GM12878 (cell line): ENCODE measurements at regions not wholly inside any gene's neighbourhood (a gene's known extent, or its start where the extent isn't known, plus 50 kb on each side); places are given as distances from the start of the nearest gene placed in this dataset.

ENCODE experiments used
- ATAC-seq: fragments of 200-7000 bp; cut with Tn5 transposase; 3 replicates; pipeline ENCODE4 v1.9.1; 2020; ENCODE audit warnings: mild to moderate bottlenecking, moderate library complexity
- BruUV-seq: library from RNA; stranded (reverse); fragments of 400-500 nt; replicated peaks from 2 replicates; lab custom pipeline; 2021; lab: Mats Ljungman, UMichigan
- CTCF ChIA-PET: fragments of 300-600 bp; sonication (Branson Sonifier 250); formaldehyde crosslinking; extraction: SDS; loops from one replicate; lab custom pipeline; 2021; ENCODE audit warnings: inconsistent platforms; lab: Yijun Ruan, JAX
- POLR2A ChIA-PET: fragments of 350-600 bp; formaldehyde crosslinking; extraction: SDS; loops from one replicate; lab custom pipeline; 2021; ENCODE audit warnings: inconsistent platforms; lab: Charles Lee
- RAD21 ChIA-PET: fragments of 300-600 bp; sonication (Branson Sonifier 250); formaldehyde crosslinking; loops from one replicate; lab custom pipeline; 2023; ENCODE audit warnings: antibody characterized with exemption; ENCODE audit not compliant: unreplicated experiment; lab: Charles Lee
- SMC1A ChIA-PET: fragments of 300-600 bp; sonication (Branson Sonifier 250); formaldehyde crosslinking; loops from one replicate; lab custom pipeline; 2023; ENCODE audit not compliant: unreplicated experiment, uncharacterized antibody; lab: Charles Lee
- DNase-seq: peaks from one replicate; pipeline ENCODE4 v3.0.0-alpha.2; 2011; ENCODE audit warnings: low read depth, low spot score
- FAIRE-seq: peaks from 3 replicates; lab custom pipeline; 2011; peaks lifted over from hg19 to GRCh38; lab: Jason Lieb, UNC
- H2AFZ ChIP-seq: 2 replicates; pipeline ENCODE4 v1.6.0; 2011; ENCODE audit warnings: low read depth, low read length, control low read depth; ENCODE audit not compliant: control insufficient read depth
- H3K27ac ChIP-seq: 2 replicates; pipeline ENCODE4 v1.5.1; 2011; ENCODE audit warnings: control low read depth; ENCODE audit not compliant: control insufficient read depth, insufficient read depth
- H3K27me3 ChIP-seq, 2 experiments: replicated peaks in 1 of 2; 2 replicates each; pipeline versions ENCODE4 v1.6.0 to v1.6.1; 2011; ENCODE audit warnings: low read length in 1 of 2; ENCODE audit not compliant: control insufficient read depth in 2 of 2, insufficient read depth in 2 of 2
- H3K36me3 ChIP-seq, 2 experiments: 2 replicates each; pipeline ENCODE4 v1.5.1; 2011; ENCODE audit warnings: low read length in 1 of 2; ENCODE audit not compliant: control insufficient read depth in 2 of 2, insufficient read depth in 2 of 2
- H3K4me1 ChIP-seq: 2 replicates; pipeline ENCODE4 v1.6.1; 2011; ENCODE audit warnings: mild to moderate bottlenecking, low read length, moderate library complexity, mixed read lengths; ENCODE audit not compliant: control insufficient read depth, insufficient read depth
- H3K4me2 ChIP-seq: 2 replicates; pipeline ENCODE4 v1.6.0; 2011; ENCODE audit warnings: control low read depth; ENCODE audit not compliant: control insufficient read depth, insufficient read depth
- H3K4me3 ChIP-seq: fragments of 200-600 bp; sonication (generic); 2 replicates; pipeline ENCODE4 v1.5.1; 2016
- H3K79me2 ChIP-seq: 2 replicates; pipeline ENCODE4 v1.6.0; 2011; ENCODE audit warnings: low read length; ENCODE audit not compliant: control insufficient read depth, insufficient read depth
- H3K9ac ChIP-seq: 2 replicates; pipeline ENCODE4 v1.8.0; 2011; ENCODE audit warnings: low read length, control low read depth, mixed read lengths; ENCODE audit not compliant: control insufficient read depth, insufficient read depth
- H3K9me3 ChIP-seq: replicated peaks from 3 replicates; pipeline ENCODE4 v1.5.1; 2011; ENCODE audit warnings: mild to moderate bottlenecking, low read length; ENCODE audit not compliant: control insufficient read depth, insufficient read depth
- H4K20me1 ChIP-seq: 2 replicates; pipeline ENCODE4 v1.6.0; 2011; ENCODE audit not compliant: control insufficient read depth, insufficient read depth
- CBX3 ChIP-seq: fragments of 200-600 bp; sonication (generic); IDR thresholded peaks from 2 replicates; pipeline ENCODE4 v1.6.1; 2016; ENCODE audit warnings: low read depth, borderline replicate concordance
- CUX1 ChIP-seq: IDR thresholded peaks from 2 replicates; pipeline ENCODE4 v1.6.1; 2012; ENCODE audit warnings: improper control_type of control experiment, low read depth, low read length; ENCODE audit not compliant: insufficient replicate concordance
- FOS ChIP-seq: IDR thresholded peaks from 3 replicates; pipeline ENCODE4 v1.6.1; 2011; ENCODE audit warnings: borderline replicate concordance; ENCODE audit not compliant: insufficient read length; ENCODE audit errors: extremely low read depth
- KAT2A ChIP-seq: conservative IDR thresholded peaks from 2 replicates; pipeline ENCODE4 v1.6.1; 2011; ENCODE audit warnings: low read depth, low read length; ENCODE audit not compliant: control insufficient read depth
- MEF2A ChIP-seq: IDR thresholded peaks from 2 replicates; pipeline ENCODE4 v1.6.1; 2011; ENCODE audit warnings: low read depth, mild to moderate bottlenecking, low read length, moderate library complexity; ENCODE audit not compliant: insufficient read depth
- MYC ChIP-seq: IDR thresholded peaks from 2 replicates; pipeline ENCODE4 v1.6.1; 2011; ENCODE audit warnings: mild to moderate bottlenecking, low read length, moderate library complexity, inconsistent platforms; ENCODE audit not compliant: insufficient read depth, insufficient replicate concordance, insufficient read length, severe bottlenecking
- NFIC ChIP-seq: IDR thresholded peaks from 2 replicates; pipeline ENCODE4 v1.6.1; 2012; ENCODE audit warnings: low read depth, mild to moderate bottlenecking, inconsistent platforms, low read length, moderate library complexity
- NFXL1 ChIP-seq: fragments of 450-650 bp; IDR thresholded peaks from 2 replicates; pipeline ENCODE4 v1.6.1; 2017; ENCODE audit warnings: antibody characterized with exemption, mild to moderate bottlenecking, borderline replicate concordance
- NR2F1 ChIP-seq: fragments of 450-650 bp; conservative IDR thresholded peaks from 2 replicates; pipeline ENCODE4 v1.6.1; 2017; ENCODE audit warnings: mild to moderate bottlenecking
- RB1 ChIP-seq: fragments of 450-650 bp; formaldehyde crosslinking; IDR thresholded peaks from 2 replicates; pipeline ENCODE4 v1.6.1; 2017; ENCODE audit warnings: mild to moderate bottlenecking, borderline replicate concordance
- RFX5 ChIP-seq: IDR thresholded peaks from 2 replicates; pipeline ENCODE4 v1.6.1; 2011; ENCODE audit warnings: low read depth, low read length, improper control_type of control experiment
- RUNX3 ChIP-seq: IDR thresholded peaks from 2 replicates; pipeline ENCODE4 v1.6.1; 2012; ENCODE audit warnings: low read length, inconsistent platforms
- WGBS: methylation state at CpG from one replicate; pipeline ENCODE4 v1.1.6; 2016; ENCODE audit warnings: low lambda C conversion rate; ENCODE audit not compliant: insufficient replicate concordance, insufficient coverage; ENCODE audit errors: missing lambda C conversion rate; 5-methylcytosine and 5-hydroxymethylcytosine counted together
- in situ Hi-C: fragments of 300-500 bp; cut with MboI; formaldehyde crosslinking; loops from 9 replicates; pipeline ENCODE4 v1.14.3; 2018; ENCODE audit warnings: mixed read lengths
- intact Hi-C: fragments of 100-400 bp; cut with micrococcal nuclease; formaldehyde crosslinking; loops from one replicate; pipeline ENCODE4 v1.14.2; 2022; ENCODE audit not compliant: unreplicated experiment

- CTCF ChIA-PET = interaction anchor here (0.6 to 4.4 kb wide), 64 partner anchors 9 to 1556 kb away, joined by 3 to 65 read pairs (median 4); no protein-coding TSS in a partner anchor
- no peaks in the 10 kb centered on the region for H3K36me3 ChIP-seq
- TF ChIP-seq MEF2A = no peak
- TF ChIP-seq KAT2A = no peak
- no peak for TF ChIP-seq CBX3
- no peak for TF ChIP-seq MYC
- no peak for TF ChIP-seq FOS
- no peak for TF ChIP-seq CUX1
- TF ChIP-seq NFXL1 = no peak
- TF ChIP-seq NFIC = no peak
- TF ChIP-seq NR2F1 = no peak
- no peak for TF ChIP-seq RB1
- TF ChIP-seq RFX5 = no peak
- TF ChIP-seq RUNX3 = no peak
- H3K9me3 ChIP-seq = no peaks in the 10 kb centered on the region
- no peaks in the 10 kb centered on the region for H3K79me2 ChIP-seq
- ATAC-seq = no peak
- no peak for DNase-seq
- H3K4me2 ChIP-seq = no peak overlapping the region
- POLR2A ChIA-PET = interaction anchor here (1.3 kb wide), 1 partner anchor 11 kb away, joined by 4 read pairs; no protein-coding TSS in a partner anchor
- in situ Hi-C loops = loop anchor here (5.0 to 10.0 kb wide), 2 partner anchors 643 to 865 kb away; no protein-coding TSS in a partner anchor
- no peak for FAIRE-seq
- no peak overlapping the region for H3K27ac ChIP-seq
- SMC1A ChIA-PET = interaction anchor here (0.7 to 5.6 kb wide), 44 partner anchors 8 to 860 kb away, joined by 3 to 73 read pairs (median 4); no protein-coding TSS in a partner anchor
- no peak overlapping the region for H3K4me3 ChIP-seq
- no peaks in the 10 kb centered on the region for H3K27me3 ChIP-seq
- H3K4me1 ChIP-seq = no peaks in the 10 kb centered on the region
- no peak overlapping the region for H2AFZ ChIP-seq
- no peaks in the 10 kb centered on the region; the same call in 1 of the 2 replicates for H4K20me1 ChIP-seq
- BruUV-seq = no TSS peak
- 17% methylated on average over 3 of the region's 3 CpGs for WGBS
- RAD21 ChIA-PET = interaction anchor here (0.5 to 3.2 kb wide), 30 partner anchors 9 to 1556 kb away, joined by 3 to 35 read pairs (median 5); no protein-coding TSS in a partner anchor
- intact Hi-C loops = loop anchor here (1.0 to 5.0 kb wide), 5 partner anchors 192 to 860 kb away; no protein-coding TSS in a partner anchor
- no peak overlapping the region for H3K9ac ChIP-seq
Measured at GRCh38 chr4:138680256-138680655, 335.3 kb upstream of the NOCT start.
